Thyroid gland (tissue), 4 donors: ENCODE measurements at regions not wholly inside any gene's neighbourhood (a gene's known extent, or its start where the extent isn't known, plus 50 kb on each side); places are given as distances from the start of the nearest gene placed in this dataset.

Experiments used
- POLR2A ChIP-seq, 2 donors: fragments of 450-650 bp; IDR thresholded peaks; one replicate each; pipeline ENCODE4 v1.6.1; 2017; ENCODE audit warnings: antibody characterized with exemption in 2 of 2, mild to moderate bottlenecking in 2 of 2, moderate library complexity in 1 of 2
- TF ChIP-seq, protein P1 (sequence below), 6 experiments: fragments of 200-600 bp in 3 of 6; fragments of 450-650 bp in 3 of 6; sonication (generic) in 3 of 6; IDR thresholded peaks; one replicate each; pipeline ENCODE4 v1.5.1; 2016 to 2019; ENCODE audit warnings: antibody characterized with exemption in 6 of 6, mild to moderate bottlenecking in 2 of 6, inconsistent platforms in 1 of 6, moderate library complexity in 1 of 6

DNA sequence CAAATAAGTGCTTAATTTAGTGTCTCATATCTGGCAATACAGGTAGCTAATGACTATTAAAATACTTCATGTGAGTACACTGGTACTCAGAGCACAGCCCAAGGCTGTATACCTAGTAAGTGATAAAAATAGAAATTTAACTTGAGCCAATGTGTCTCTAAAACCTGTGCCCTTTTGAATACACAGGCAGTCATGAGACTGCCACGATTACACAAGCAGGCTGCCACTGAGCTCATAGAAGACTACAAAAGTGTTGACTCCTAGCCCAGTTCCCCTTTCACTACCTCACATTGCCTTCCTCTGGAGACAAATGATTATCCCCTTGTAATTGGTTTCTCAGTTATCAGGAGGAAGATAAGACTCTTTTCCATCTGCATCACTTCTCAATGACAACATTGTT lies 66.3 kb upstream of the PAPPA start:
- TF ChIP-seq, protein P1, sequence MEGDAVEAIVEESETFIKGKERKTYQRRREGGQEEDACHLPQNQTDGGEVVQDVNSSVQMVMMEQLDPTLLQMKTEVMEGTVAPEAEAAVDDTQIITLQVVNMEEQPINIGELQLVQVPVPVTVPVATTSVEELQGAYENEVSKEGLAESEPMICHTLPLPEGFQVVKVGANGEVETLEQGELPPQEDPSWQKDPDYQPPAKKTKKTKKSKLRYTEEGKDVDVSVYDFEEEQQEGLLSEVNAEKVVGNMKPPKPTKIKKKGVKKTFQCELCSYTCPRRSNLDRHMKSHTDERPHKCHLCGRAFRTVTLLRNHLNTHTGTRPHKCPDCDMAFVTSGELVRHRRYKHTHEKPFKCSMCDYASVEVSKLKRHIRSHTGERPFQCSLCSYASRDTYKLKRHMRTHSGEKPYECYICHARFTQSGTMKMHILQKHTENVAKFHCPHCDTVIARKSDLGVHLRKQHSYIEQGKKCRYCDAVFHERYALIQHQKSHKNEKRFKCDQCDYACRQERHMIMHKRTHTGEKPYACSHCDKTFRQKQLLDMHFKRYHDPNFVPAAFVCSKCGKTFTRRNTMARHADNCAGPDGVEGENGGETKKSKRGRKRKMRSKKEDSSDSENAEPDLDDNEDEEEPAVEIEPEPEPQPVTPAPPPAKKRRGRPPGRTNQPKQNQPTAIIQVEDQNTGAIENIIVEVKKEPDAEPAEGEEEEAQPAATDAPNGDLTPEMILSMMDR (IDR thresholded peaks at IDR 0.05): no peak
- peak in 1 of 2 donors; percentile 33 for TF ChIP-seq POLR2A (IDR thresholded peaks at IDR 0.05)
